GM23338 (cell line): ENCODE measurements at regions not wholly inside any gene's neighbourhood (a gene's known extent, or its start where the extent isn't known, plus 50 kb on each side); places are given as distances from the start of the nearest gene placed in this dataset.

Experiments
- ATAC-seq: fragments of 200-7000 bp; cut with Tn5 transposase; 3 replicates; pipeline ENCODE4 v1.9.1; 2020
- DNase-seq: peaks from one replicate; pipeline ENCODE4 v3.0.0-alpha.2; 2015; ENCODE audit warnings: low spot score
- H2AFZ ChIP-seq: fragments of 200-600 bp; sonication (generic); 2 replicates; pipeline ENCODE4 v1.8.0; 2016; ENCODE audit warnings: antibody characterized with exemption, mild to moderate bottlenecking, moderate library complexity
- H3F3A ChIP-seq: fragments of 200-600 bp; sonication (generic); replicated peaks from 2 replicates; pipeline ENCODE4 v1.8.0; 2017; ENCODE audit warnings: antibody characterized with exemption, mixed run types, low read depth
- H3K27ac ChIP-seq: fragments of 200-600 bp; sonication (generic); 2 replicates; pipeline ENCODE4 v1.6.1; 2016; ENCODE audit warnings: low read depth
- H3K27me3 ChIP-seq: fragments of 200-600 bp; sonication (generic); 2 replicates; pipeline ENCODE4 v1.8.0; 2016; ENCODE audit warnings: mild to moderate bottlenecking, mixed run types, moderate library complexity; ENCODE audit not compliant: insufficient read depth
- H3K36me3 ChIP-seq: fragments of 200-600 bp; sonication (generic); 2 replicates; pipeline ENCODE4 v1.8.0; 2016; ENCODE audit warnings: mild to moderate bottlenecking; ENCODE audit not compliant: insufficient read depth
- H3K4me1 ChIP-seq: fragments of 200-600 bp; sonication (generic); 2 replicates; pipeline ENCODE4 v1.8.0; 2016; ENCODE audit warnings: mild to moderate bottlenecking, moderate library complexity; ENCODE audit not compliant: insufficient read depth
- H3K4me2 ChIP-seq: fragments of 200-600 bp; sonication (generic); 2 replicates; pipeline ENCODE4 v1.7.1; 2017; ENCODE audit warnings: mixed run types
- H3K4me3 ChIP-seq: fragments of 200-600 bp; sonication (generic); 2 replicates; pipeline ENCODE4 v1.6.1; 2016; ENCODE audit warnings: mixed run types
- H3K79me2 ChIP-seq: fragments of 200-600 bp; sonication (generic); replicated peaks from 2 replicates; pipeline ENCODE4 v1.8.0; 2017; ENCODE audit warnings: mild to moderate bottlenecking; ENCODE audit not compliant: insufficient read depth
- H3K9me2 ChIP-seq: fragments of 200-600 bp; sonication (generic); 2 replicates; pipeline ENCODE4 v1.8.0; 2017; ENCODE audit not compliant: insufficient read depth
- H4K20me1 ChIP-seq: fragments of 200-600 bp; sonication (generic); replicated peaks from 2 replicates; pipeline ENCODE4 v1.8.0; 2017; ENCODE audit warnings: mild to moderate bottlenecking; ENCODE audit not compliant: insufficient read depth
- H3K27ac Mint-ChIP-seq: 2 replicates; pipeline ENCODE4 v1.8.0; 2020; ENCODE audit warnings: inconsistent platforms, mild to moderate bottlenecking, moderate library complexity, mixed read lengths
- H3K27me3 Mint-ChIP-seq: 3 replicates; pipeline ENCODE4 v1.8.0; 2022; ENCODE audit warnings: low read depth, mild to moderate bottlenecking, moderate library complexity, mixed read lengths, inconsistent platforms; ENCODE audit not compliant: insufficient read depth, poor library complexity
- H3K36me3 Mint-ChIP-seq: 3 replicates; pipeline ENCODE4 v1.8.0; 2021; ENCODE audit warnings: low read depth, mild to moderate bottlenecking, inconsistent platforms, moderate library complexity, mixed read lengths
- H3K4me1 Mint-ChIP-seq: 3 replicates; pipeline ENCODE4 v1.8.0; 2020; ENCODE audit warnings: mild to moderate bottlenecking, inconsistent platforms, mixed read lengths
- H3K4me3 Mint-ChIP-seq: 3 replicates; pipeline ENCODE4 v1.8.0; 2021; ENCODE audit warnings: moderate library complexity, mild to moderate bottlenecking, inconsistent platforms, mixed read lengths
- H3K9me3 Mint-ChIP-seq: 3 replicates; pipeline ENCODE4 v1.8.0; 2020; ENCODE audit warnings: moderate library complexity, mild to moderate bottlenecking, inconsistent platforms, mixed read lengths
- CREB1 ChIP-seq: fragments of 250-450 bp; sonication (Bioruptor Pico); IDR thresholded peaks from 2 replicates; pipeline ENCODE4 v1.5.0; 2020; ENCODE audit warnings: low read depth, mild to moderate bottlenecking, moderate library complexity
- ETS1 ChIP-seq: IDR thresholded peaks from 2 replicates; pipeline ENCODE4 v1.6.1; 2016; ENCODE audit warnings: antibody characterized with exemption
- EZH2 ChIP-seq: fragments of 200-600 bp; sonication (generic); IDR thresholded peaks from one replicate; pipeline ENCODE4 v1.8.0; 2017; ENCODE audit warnings: antibody characterized with exemption, mild to moderate bottlenecking, low read depth; ENCODE audit not compliant: unreplicated experiment
- EZH2phosphoT487 ChIP-seq: fragments of 200-600 bp; sonication (generic); IDR thresholded peaks from one replicate; pipeline ENCODE4 v1.8.1; 2018; ENCODE audit warnings: antibody characterized with exemption; ENCODE audit not compliant: unreplicated experiment
- JUNB ChIP-seq: IDR thresholded peaks from one replicate; pipeline ENCODE4 v1.6.1; 2016; ENCODE audit warnings: antibody characterized with exemption; ENCODE audit not compliant: unreplicated experiment
- NANOG ChIP-seq: IDR thresholded peaks from 2 replicates; pipeline ENCODE4 v1.6.1; 2016; ENCODE audit warnings: antibody characterized with exemption, borderline replicate concordance
- POLR2AphosphoS5 ChIP-seq: IDR thresholded peaks from 2 replicates; pipeline ENCODE4 v1.6.1; 2016; ENCODE audit warnings: antibody characterized with exemption, low read depth
- REST ChIP-seq: IDR thresholded peaks from one replicate; pipeline ENCODE4 v1.6.1; 2018; ENCODE audit warnings: antibody characterized with exemption; ENCODE audit not compliant: unreplicated experiment
- STAT1 ChIP-seq: IDR thresholded peaks from one replicate; pipeline ENCODE4 v1.6.1; 2016; ENCODE audit warnings: antibody characterized with exemption; ENCODE audit not compliant: unreplicated experiment
- ZNF114 ChIP-seq: fragments of 250-450 bp; sonication (Bioruptor Pico); IDR thresholded peaks from 2 replicates; pipeline ENCODE4 v1.5.0; 2020; ENCODE audit warnings: mild to moderate bottlenecking, moderate library complexity
- ZNF331 ChIP-seq: fragments of 250-450 bp; sonication (Bioruptor Pico); IDR thresholded peaks from 2 replicates; pipeline ENCODE4 v1.5.0; 2020; ENCODE audit warnings: low read depth, mild to moderate bottlenecking, moderate library complexity
- TF ChIP-seq, protein P1 (sequence below), 2 experiments: fragments of 200-600 bp in 1 of 2; sonication (generic) in 1 of 2; conservative IDR thresholded peaks; 2 replicates each; pipeline versions ENCODE4 v1.5.1 to v1.6.1; 2016 to 2017; ENCODE audit warnings: antibody characterized with exemption in 2 of 2, low read depth in 2 of 2, mild to moderate bottlenecking in 2 of 2, moderate library complexity in 1 of 2

DNA sequence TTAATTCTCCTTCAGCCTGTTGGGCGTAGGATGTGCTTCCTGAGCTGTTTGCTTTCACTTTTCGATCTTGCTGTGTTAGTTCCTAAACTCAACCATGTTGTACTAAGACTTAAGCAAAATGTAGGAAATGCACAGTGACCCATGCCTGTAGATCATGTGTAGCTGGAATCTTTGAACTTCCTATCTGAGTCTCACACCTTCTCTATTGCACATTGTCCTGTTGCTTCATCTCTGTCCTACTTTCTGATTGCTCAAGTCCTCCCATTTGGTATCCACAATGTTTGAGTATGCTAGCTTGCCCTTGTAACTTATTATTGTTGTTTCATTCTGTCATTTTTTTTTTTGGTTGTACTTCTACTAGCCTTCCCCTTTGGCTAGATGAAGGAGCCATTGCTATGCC lies 239.6 kb downstream of the PPP1R2C start:
- ATAC-seq, result no peak
- H3K27me3 ChIP-seq, result no peaks in the 10 kb centered on the region
- TF ChIP-seq JUNB (no peak), EZH2 (no peak), REST (no peak)
- TF ChIP-seq, protein P1, sequence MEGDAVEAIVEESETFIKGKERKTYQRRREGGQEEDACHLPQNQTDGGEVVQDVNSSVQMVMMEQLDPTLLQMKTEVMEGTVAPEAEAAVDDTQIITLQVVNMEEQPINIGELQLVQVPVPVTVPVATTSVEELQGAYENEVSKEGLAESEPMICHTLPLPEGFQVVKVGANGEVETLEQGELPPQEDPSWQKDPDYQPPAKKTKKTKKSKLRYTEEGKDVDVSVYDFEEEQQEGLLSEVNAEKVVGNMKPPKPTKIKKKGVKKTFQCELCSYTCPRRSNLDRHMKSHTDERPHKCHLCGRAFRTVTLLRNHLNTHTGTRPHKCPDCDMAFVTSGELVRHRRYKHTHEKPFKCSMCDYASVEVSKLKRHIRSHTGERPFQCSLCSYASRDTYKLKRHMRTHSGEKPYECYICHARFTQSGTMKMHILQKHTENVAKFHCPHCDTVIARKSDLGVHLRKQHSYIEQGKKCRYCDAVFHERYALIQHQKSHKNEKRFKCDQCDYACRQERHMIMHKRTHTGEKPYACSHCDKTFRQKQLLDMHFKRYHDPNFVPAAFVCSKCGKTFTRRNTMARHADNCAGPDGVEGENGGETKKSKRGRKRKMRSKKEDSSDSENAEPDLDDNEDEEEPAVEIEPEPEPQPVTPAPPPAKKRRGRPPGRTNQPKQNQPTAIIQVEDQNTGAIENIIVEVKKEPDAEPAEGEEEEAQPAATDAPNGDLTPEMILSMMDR (conservative IDR thresholded peaks at IDR 0.05; ENCODE audit: low read depth in 2 of 2), result no peak
- no peak overlapping the region for H3K27ac ChIP-seq
- H3K27me3 Mint-ChIP-seq, result no peaks in the 10 kb centered on the region
- no peaks in the 10 kb centered on the region for H3F3A ChIP-seq
- H3K4me1 ChIP-seq, result no peaks in the 10 kb centered on the region
- H3K36me3 ChIP-seq, result no peaks in the 10 kb centered on the region
- no peak for DNase-seq
- H3K4me1 Mint-ChIP-seq, result no peaks in the 10 kb centered on the region; the same call in 2 of the 3 replicates
- no peaks in the 10 kb centered on the region for H3K9me3 Mint-ChIP-seq
- no peak overlapping the region for H3K4me2 ChIP-seq
- no peaks in the 10 kb centered on the region for H3K79me2 ChIP-seq
- no peak overlapping the region for H2AFZ ChIP-seq
- H3K4me3 Mint-ChIP-seq, result no peak overlapping the region
- no peak overlapping the region for H3K4me3 ChIP-seq
- H3K9me2 ChIP-seq, result no peaks in the 10 kb centered on the region
- no peaks in the 10 kb centered on the region for H3K36me3 Mint-ChIP-seq
- H3K27ac Mint-ChIP-seq, result no peak overlapping the region
- H4K20me1 ChIP-seq, result no peaks in the 10 kb centered on the region

GRCh38 chrX:42536286-42536685 lies 241.7 kb downstream of the PPP1R2C start:
- no peak for DNase-seq
- Mint-ChIP-seq H3K4me1 (no peaks in the 10 kb centered on the region), H3K36me3 (no peaks in the 10 kb centered on the region)
- no peak for TF ChIP-seq ZNF114 (CRISPR knock-in tag)
- TF ChIP-seq STAT1, result no peak
- no peak for TF ChIP-seq EZH2
- TF ChIP-seq ZNF331, result no peak
- TF ChIP-seq, protein P1 (conservative IDR thresholded peaks at IDR 0.05; ENCODE audit: low read depth in 2 of 2), result no peak
- no peak for TF ChIP-seq NANOG
- no peak for TF ChIP-seq POLR2AphosphoS5
- TF ChIP-seq CREB1 (CRISPR knock-in tag), result no peak
- TF ChIP-seq EZH2phosphoT487, result no peak
- no peak for TF ChIP-seq ETS1
- no peak for TF ChIP-seq JUNB
- no peak for TF ChIP-seq REST

More at GRCh38 chrX:42536286-42536685, 241.7 kb downstream of the PPP1R2C start:
- Mint-ChIP-seq H3K27ac (no peak overlapping the region), H3K9me3 (no peaks in the 10 kb centered on the region), H3K27me3 (no peaks in the 10 kb centered on the region), H3K4me3 (no peak overlapping the region)
- H3K4me3 ChIP-seq, result no peak overlapping the region
- H3K36me3 ChIP-seq, result no peaks in the 10 kb centered on the region
- H3F3A ChIP-seq, result no peaks in the 10 kb centered on the region
- no peaks in the 10 kb centered on the region for H3K4me1 ChIP-seq
- H3K9me2 ChIP-seq, result no peaks in the 10 kb centered on the region
- no peaks in the 10 kb centered on the region for H4K20me1 ChIP-seq
- H3K27me3 ChIP-seq, result no peaks in the 10 kb centered on the region
- no peak overlapping the region for H3K27ac ChIP-seq
- no peak overlapping the region for H3K4me2 ChIP-seq
- H3K79me2 ChIP-seq, result no peaks in the 10 kb centered on the region
- H2AFZ ChIP-seq, result no peak overlapping the region
- ATAC-seq, result no peak
